G401 (cell line): ENCODE measurements at regions not wholly inside any gene's neighbourhood (a gene's known extent, or its start where the extent isn't known, plus 50 kb on each side); places are given as distances from the start of the nearest gene placed in this dataset.
"Not testable (repeated sequence)": the region's sequence is repeated elsewhere in the genome, so short reads cannot be mapped to it uniquely, and the experiment has no call there.

ENCODE experiments used
- DNase-seq: peaks from one replicate; pipeline ENCODE4 v3.0.0-alpha.2; 2015; ENCODE audit warnings: low spot score
- in situ Hi-C: cut with HindIII; loops from 2 replicates; pipeline ENCODE4 v1.10.0; 2016; ENCODE audit warnings: low sequenced_read_pairs, mixed read lengths

DNA sequence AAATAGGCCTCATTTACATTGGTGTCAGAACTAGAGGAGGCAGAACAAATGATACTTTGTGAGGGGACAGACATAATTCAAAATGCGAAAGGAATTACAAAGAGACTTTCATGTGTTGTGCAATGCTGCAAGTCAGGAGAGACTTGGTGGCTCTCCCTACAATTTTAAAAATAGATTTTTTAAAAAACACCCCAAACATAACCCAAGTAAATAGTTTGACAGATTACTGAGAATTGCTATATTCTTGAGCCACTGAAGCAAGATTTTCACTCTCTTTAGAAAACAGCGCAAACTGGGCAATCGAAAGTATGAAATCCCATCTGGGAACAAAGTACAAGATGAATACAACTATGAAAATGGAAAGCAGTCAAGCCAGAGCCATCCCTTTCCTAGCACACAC lies 126.3 kb upstream of the NPY start:
- in situ Hi-C loops, result no loop called here
- DNase-seq, result no peak

DNA sequence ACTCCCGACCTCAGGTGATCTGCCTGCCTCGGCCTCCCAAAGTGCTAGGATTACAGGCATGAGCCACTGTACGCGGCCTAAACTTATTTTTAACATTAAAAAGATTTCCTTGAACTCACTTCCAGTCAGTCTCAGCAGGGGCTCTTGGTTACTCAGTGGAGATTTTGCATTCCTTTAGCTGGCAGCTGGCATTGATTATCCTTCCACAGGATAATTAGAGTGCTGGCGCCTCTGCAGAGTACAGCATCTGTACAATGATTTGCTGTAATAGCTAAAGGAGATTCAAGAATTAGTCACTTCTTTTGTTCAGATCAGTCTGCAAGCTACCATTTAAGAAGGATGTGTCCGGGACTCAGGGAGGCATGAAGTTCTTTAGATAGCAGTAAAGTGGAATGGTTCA lies 125.0 kb upstream of the NPY start:
- no peak for DNase-seq
- in situ Hi-C loops, result no loop called here

DNA sequence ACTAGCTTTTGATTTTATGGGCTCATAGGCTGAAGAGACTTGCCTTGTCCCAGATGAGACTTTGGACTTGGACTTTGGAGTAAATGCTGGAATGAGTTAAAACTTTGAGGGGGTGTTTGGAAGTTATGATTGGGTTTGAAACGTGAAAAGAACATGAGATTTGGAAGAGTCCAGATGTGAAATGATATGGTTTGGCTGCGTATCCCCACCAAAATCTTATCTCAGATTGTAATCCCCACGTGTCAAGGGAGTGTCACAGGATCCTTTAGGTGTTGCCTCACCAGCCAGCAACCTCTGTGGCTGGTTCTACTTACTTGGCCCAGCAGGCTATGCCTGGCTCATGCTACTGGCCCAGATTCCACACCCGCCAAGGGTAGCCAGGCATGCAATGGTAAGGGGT lies 119.6 kb upstream of the NPY start:
- DNase-seq, result no peak
- in situ Hi-C loops, result no loop called here

DNA sequence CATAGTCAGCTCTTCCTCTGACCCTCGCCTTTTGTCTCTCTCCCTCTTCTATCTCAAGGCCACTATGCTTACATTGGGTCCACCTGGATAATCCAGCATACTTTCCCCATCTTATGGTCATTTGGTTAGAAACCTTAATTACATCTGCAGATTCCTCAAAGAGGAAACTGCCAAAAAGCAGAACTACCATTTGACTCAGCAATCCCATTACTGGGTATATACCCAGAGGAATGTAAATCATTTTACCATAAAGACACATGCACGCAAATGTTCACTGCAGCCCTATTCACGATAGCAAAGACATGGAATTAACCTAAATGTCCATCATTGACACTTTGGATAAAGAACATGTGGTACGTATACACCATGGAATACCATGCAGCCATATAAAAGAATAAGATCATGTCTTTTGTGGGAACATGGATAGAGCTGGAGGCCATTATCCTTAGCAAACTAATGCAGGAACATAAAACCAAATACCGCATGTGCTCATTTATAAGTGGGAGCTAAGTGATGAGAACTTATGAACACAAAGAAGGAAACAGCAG lies 114.8 kb upstream of the NPY start:
- DNase-seq, result no peak
- in situ Hi-C loops, result no loop called here

DNA sequence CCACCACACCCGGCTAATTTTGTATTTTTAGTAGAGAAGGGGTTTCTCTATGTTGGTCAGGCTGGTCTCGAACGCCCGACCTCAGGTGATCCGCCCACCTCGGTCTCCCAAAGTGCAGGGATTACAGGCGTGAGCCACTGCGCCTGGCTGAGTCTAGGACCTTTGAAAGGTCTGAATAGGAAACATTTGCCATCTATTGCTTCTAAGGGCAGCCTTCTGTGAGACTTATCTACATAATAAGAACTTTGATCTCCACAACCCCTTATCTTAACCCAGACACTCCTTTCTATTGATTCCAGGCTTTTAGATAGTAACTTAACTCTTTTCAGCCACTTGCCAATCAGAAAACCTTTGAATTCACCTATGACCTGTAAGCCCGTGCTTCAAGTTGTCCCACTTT lies 112.0 kb upstream of the NPY start:
- DNase-seq, in situ Hi-C loops: not testable (repeated sequence)

DNA sequence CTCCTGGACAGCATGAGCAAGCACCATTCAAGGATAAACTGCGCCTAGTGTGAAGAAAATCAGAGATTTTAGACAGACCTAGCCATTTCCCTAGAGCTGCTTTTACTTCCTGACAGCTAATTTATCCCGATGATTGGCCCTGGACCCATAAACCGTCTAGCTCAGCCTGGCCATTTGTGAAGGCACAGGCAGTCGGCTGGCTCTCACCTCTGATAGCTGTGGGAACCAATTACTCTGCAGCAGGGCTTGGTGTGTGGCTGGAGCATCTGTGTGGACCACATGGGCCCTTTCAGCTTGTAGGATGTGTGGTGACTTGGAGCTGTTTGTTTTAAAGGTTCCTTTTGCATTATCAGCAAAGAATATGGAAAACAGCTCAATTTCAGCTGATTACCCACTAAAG lies 111.1 kb upstream of the NPY start:
- in situ Hi-C loops, result no loop called here
- DNase-seq, result no peak

DNA sequence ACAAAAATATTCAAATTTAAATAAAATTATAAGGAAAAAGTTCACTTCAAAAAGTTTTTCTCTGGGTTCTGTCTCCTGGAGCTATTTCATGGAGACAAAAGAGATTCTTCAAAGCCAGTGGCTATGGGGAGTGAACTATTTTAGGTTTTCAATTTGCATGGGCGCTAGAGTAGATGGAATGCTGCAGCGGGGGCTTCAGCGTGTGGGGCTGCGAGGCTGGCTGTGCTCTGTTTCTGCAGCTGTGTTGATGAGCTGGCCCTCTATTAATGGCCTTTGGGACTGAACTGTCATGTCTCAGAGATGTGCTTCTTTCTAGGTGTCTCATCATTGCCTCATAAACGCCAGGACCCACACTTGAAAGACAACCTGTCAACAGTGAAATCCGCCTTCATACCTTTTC lies 108.4 kb upstream of the NPY start:
- in situ Hi-C loops, result no loop called here
- no peak for DNase-seq

DNA sequence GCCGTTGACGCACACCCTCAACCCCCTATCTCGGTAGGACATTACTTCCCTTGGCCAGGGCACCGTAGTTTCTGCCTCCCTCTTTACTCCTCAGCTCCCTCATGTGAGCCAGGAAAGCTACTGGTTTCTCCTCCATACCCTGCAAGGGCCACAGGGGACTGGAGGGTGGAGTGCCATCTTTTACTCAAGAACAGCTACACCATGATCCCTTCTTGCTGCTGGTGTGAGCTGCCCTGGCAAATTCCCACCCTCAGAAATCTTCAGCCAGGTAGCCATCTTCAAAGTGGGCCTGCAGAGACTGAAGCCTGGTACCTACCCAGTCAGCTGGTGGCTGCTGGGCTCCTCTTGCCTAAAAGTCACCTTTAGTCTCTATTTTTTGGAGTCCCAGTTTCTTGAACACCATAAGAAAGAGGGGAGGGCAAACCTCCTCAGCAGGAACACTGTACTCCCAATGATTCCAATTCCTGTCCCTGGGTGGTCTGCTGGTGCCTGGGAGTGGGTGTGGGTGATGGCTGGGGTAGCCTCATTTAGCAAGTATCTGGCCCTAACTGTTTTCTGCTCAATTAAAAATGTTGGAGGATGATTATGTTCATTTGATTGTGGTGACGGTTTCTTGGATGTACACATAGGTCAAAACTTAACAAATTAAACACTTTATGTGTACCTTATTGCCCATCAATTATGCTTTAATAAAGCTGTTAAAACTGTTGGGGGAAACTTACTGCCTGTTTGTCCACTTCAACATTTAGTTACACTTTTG lies 105.0 kb upstream of the NPY start:
- in situ Hi-C loops, result no loop called here
- no peak for DNase-seq

DNA sequence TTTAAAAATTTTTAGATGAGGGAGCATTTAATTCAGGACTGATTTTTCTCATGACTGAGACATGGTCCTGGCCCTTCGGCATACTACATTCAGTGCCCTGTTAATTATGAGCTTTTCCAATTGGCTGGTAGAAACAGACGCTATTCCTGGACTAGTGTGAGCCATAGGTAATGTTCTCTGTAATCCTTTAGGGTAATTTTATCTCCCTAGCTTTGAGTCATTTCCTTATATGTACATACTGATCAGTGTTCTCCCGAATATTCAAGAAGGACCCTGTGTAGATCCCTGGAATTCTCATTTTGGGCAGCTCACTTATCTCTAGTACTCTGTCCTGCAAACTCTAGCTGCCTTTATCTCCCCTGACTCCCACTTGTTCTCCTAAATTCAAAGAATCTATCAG lies 92.6 kb upstream of the NPY start:
- in situ Hi-C loops, result no loop called here
- DNase-seq, result no peak

DNA sequence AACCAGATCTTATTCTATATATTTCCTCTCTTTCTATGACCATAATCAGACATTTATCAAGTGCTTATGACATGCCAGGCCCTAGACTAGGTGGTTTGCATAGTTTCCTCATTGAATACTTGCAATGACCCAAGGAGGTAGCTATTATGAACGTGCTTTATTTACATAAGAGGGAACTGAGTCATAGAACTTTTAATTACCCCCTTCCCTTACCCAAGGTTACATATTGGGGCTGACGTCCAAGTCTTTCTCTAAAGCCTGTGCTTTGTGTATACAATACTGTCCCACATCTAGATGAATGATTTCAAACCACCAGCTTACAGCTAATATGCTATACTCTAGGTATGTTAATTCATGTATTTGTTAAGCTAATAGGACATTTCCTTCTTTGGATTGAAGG lies 91.9 kb upstream of the NPY start:
- in situ Hi-C loops, result no loop called here
- no peak for DNase-seq

DNA sequence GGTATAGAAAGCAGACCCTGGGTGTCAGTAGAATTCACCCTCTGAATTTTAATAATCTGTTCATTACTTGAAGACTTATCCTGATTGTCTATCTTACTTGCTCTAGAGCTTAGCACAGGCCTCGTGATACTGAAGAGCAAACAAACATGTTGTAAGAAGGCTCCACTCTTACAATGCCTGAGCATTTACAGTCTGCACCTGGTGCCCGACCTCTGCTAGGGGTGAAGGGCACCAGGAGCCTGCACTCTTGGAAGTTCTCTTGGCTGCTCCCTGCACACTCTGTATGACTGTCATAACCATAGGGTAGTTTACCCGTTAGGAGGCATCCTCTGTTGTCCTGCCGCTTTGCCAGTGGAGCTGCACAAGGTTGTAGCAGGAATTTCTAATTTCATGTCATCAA lies 91.3 kb upstream of the NPY start:
- in situ Hi-C loops, result no loop called here
- no peak for DNase-seq

DNA sequence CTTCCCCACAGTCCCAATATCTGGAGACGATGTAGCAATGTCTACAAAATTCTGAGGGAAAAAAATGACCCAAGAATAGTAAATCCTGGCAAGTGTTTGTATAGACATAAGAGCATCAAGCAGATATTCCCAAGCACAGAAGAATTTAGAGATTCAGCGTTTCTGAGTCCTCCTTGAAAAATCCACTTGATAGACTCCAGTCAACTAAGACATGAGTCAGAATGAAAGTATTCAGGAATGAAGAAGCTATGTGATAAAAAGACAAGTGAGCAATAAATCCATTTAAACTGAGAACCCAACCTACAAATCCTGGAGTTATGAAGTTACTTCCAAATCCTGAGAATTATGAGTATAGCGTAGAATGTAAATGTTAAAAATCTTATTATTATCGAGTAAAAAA lies 86.1 kb upstream of the NPY start:
- in situ Hi-C loops, result no loop called here
- no peak for DNase-seq

DNA sequence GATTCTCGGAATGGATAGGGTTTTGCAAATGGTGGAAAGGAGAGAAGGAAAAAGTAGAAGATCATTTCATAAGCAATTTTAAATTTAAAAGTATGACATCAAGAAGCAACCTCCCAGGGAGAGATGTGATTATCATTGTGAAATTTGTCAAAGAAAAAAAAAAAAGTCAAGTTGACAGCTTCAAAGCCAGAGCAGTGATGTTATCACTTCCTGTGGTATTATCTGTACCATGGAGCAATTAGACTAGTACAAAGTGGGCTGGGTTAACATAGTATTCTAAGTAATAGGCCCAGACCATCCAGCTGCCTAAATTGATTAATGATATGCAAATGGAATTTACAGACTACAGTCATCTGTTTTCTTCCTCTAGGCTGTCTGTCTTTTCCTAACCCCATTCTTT lies 84.0 kb upstream of the NPY start:
- in situ Hi-C loops, result no loop called here

DNA sequence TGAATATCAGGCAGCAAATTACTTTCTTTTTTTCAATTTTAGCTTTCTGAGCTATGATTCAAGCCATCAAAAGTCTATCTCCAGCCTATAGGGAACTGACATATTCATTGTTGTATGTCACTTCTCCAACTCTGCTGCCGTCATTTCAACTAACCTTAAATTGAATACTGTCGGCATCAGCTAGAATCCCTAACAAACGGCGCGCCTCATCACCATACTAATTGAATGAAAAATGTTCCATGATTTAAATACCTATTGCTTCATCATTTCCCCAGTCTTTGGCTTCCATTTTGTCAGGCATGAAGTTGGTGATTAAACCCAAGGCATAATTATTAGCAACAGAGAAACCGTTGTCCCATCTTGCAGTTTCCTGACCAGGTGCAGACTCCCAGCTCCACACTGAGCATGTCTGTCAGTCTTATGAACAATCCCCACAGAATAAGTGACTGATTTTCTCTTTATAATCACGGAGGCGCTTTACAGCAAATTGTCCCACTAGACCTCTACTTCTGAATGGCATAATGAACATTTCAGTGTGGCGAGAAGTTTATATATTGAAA lies 83.5 kb upstream of the NPY start:
- in situ Hi-C loops, result no loop called here
- DNase-seq, result no peak

More for the DNA sequence above, 84.0 kb upstream of the NPY start:
- no peak for DNase-seq

DNA sequence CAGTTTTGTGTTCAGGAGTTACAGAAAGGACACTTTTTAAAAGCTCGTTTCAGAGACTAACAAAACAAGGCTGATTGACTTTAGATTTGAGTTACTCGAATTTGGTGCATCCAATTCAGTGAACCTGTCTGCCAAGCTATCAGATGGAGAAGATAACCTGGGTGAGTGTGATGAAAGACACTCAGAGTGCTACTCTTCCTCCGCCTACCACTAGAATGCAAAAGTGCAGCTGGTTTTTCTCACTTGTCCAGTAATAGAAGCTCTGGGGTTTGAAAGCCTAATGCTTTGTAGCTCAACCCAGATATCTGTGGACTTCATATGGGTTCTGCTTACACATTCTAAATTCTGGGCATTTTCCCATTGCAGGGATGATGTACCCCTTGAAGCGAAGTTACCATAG lies 82.8 kb upstream of the NPY start:
- no peak for DNase-seq
- in situ Hi-C loops, result no loop called here

DNA sequence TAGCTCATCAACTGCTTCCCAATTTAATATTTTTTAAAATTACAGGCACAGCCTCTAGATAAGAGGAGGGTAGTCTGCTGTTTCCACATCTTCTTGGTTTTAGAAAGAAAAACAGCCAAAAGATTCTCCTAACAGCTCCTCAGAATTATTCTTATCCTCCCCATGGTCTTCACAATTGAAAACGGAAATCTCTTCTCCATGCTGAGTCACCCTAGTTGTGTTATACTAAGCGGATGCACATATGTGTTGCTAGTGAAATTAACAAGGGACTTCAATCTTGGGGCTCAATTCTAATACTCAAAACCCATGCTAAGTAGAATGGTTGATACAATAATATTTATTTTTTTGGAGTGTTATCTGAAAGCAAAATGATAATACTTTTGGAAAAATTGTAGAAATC lies 71.9 kb upstream of the NPY start:
- no peak for DNase-seq
- in situ Hi-C loops, result no loop called here

DNA sequence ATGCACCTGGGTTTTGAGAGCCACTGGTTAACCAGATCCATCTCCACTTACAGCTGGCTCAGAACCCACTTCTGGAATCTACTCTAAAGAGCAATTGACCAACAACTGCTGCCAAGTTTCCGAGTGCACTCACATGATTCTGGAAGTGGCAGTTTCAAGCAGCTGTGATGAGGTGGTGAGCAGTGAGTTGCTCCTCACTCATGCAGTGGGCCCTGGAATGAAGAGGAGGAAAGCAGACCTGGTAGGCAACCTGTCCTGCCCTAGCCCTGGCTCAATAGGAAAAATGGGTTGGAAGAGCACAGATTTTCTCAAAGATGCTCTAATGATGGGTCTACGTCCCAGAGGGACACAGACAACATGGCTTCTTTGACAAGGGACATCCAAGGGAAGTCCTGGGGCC lies 70.7 kb upstream of the NPY start:
- in situ Hi-C loops, result no loop called here
- no peak for DNase-seq

DNA sequence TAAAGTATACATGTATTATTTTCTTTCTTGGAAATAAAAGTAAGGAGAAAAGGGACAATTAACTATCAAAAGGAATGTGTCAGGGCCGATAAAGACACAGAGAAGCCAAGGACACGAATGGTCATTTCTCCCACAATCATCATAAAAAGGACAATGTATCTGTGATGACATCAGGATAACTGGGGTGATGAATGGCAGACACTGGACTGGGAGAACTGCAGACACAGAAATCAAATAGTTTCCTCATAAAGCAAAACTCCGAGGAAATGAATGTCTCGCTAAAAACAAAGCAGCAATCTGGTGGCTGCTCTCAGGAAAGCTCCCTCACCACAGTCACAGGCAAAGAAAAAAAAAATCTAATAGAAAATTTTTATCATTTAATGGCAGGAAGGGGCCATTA lies 69.3 kb upstream of the NPY start:
- in situ Hi-C loops, result no loop called here
- DNase-seq, result no peak

DNA sequence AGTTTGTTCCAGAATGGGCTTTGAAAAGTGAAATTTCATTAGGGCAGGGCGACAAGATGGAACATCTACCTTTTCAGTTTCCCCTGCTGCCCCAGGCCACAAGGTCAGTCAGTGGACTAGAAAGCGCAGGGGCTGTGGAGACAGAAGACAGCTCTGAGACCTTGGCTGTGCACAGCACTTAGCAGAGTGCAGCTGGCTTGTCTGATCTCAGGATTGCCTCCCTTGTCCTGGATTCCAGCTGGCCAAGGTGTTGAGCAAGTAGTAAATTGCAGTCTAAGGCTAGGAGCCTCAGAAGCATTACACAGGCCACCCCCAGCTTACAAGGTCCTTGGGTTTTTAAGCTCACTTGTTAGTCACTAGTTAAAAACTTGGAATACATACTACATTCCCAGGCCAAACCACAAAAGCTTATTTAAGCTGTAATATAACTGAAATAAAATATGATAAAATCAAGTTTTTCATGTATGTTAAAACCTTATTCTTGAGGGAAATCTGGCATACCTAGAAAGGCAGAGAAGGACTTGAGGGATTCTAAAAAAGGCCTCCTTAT lies 67.3 kb upstream of the NPY start:
- in situ Hi-C loops, result no loop called here

DNA sequence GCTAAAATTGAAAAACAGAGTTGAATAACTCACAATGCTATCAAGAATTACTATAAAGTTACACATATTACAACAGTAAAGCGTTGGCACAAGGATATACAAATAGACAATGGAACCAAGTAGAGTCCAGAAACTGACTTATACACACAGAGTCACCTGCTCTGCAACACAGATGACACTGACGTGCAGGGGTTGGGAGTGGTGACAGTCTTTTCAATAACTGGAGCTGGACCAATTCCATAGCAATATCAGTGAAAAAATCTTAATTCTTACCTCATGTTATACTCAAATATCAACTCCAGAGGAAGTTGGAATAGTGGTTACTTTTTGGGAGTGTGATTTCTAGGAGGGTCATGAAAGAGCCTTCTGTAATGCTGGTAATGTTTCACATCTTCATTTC lies 62.5 kb upstream of the NPY start:
- DNase-seq, result no peak
- in situ Hi-C loops, result no loop called here

More for the DNA sequence above, 67.3 kb upstream of the NPY start:
- DNase-seq, result no peak

DNA sequence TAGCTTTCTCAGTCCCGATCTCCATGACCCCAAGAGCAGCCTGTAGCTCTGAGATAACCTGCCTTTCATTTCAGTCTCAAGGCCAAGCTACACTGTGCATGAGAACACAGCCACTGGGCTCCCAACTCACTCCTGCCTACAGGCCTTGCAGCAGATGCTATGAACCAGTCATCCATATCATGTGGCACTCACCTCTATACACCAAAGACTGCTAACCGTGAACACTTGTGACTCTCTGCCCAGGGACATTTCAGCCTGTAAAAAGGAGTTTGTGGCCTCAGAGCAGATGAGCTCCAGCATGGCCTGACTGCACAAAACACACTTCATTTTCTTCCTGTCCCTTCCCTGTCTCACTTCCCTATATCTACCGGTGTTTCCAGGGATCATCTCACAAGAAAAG lies 56.9 kb upstream of the NPY start:
- no peak for DNase-seq
- in situ Hi-C loops, result no loop called here
